GM18517 (cell line): ENCODE measurements at regions not wholly inside any gene's neighbourhood (a gene's known extent, or its start where the extent isn't known, plus 50 kb on each side); places are given as distances from the start of the nearest gene placed in this dataset.
"Not testable (repeated sequence)": the region's sequence is repeated elsewhere in the genome, so short reads cannot be mapped to it uniquely, and the experiment has no call there.

Experiments
- ATAC-seq: cut with Tn5 transposase; IDR thresholded peaks from one replicate; pipeline ENCODE4 v1.9.1; 2021; ENCODE audit warnings: mild to moderate bottlenecking, moderate library complexity; ENCODE audit not compliant: unreplicated experiment

GRCh38 chr6:169019111-169019510 is 234.5 kb downstream of the THBS2 start:
- ATAC-seq: no peak

GRCh38 chr6:169016758-169017157 is 236.9 kb downstream of the THBS2 start:
- ATAC-seq: no peak

GRCh38 chr6:169014211-169015197 is 239.1 kb downstream of the THBS2 start:
- ATAC-seq: no peak

- no peak for ATAC-seq
Observed at GRCh38 chr6:169009628-169010027, 244.0 kb downstream of the THBS2 start.

GRCh38 chr6:169008641-169009257 is 244.9 kb downstream of the THBS2 start:
- ATAC-seq: no peak

GRCh38 chr6:169005166-169005565 is 248.5 kb downstream of the THBS2 start:
- no peak for ATAC-seq

- ATAC-seq: no peak
Observed at GRCh38 chr6:169000022-169000421, 253.6 kb downstream of the THBS2 start.

GRCh38 chr6:168999392-168999791 is 254.3 kb downstream of the THBS2 start:
- no peak for ATAC-seq

GRCh38 chr6:168996356-168996625 is 257.4 kb downstream of the THBS2 start:
- no peak for ATAC-seq

GRCh38 chr6:168995526-168996355 is 257.9 kb downstream of the THBS2 start:
- no peak for ATAC-seq

GRCh38 chr6:168994956-168995355 is 258.7 kb downstream of the THBS2 start:
- ATAC-seq: no peak

GRCh38 chr6:168992446-168993144 is 261.1 kb downstream of the THBS2 start:
- ATAC-seq: no peak

GRCh38 chr6:168991695-168992094 is 262.0 kb downstream of the THBS2 start:
- not testable (repeated sequence) for ATAC-seq

- no peak for ATAC-seq
Observed at GRCh38 chr6:168990019-168990751, 263.5 kb downstream of the THBS2 start.

GRCh38 chr6:168989421-168989820 is 264.2 kb downstream of the THBS2 start:
- ATAC-seq: no peak

- ATAC-seq: no peak
Observed at GRCh38 chr6:168988801-168989200, 264.8 kb downstream of the THBS2 start.

- no peak for ATAC-seq
Observed at GRCh38 chr6:168988280-168988679, 265.4 kb downstream of the THBS2 start.

- ATAC-seq: no peak
Observed at GRCh38 chr6:168985705-168986104, 267.9 kb downstream of the THBS2 start.

GRCh38 chr6:168983925-168984324 is 269.7 kb downstream of the THBS2 start:
- ATAC-seq: no peak

- no peak for ATAC-seq
Observed at GRCh38 chr6:168981187-168981586, 272.5 kb downstream of the THBS2 start.
